H4 (cell line): ENCODE measurements at regions not wholly inside any gene's neighbourhood (a gene's known extent, or its start where the extent isn't known, plus 50 kb on each side); places are given as distances from the start of the nearest gene placed in this dataset.

Experiments
- DNase-seq: peaks from one replicate; pipeline ENCODE4 v3.0.0-alpha.2; 2015; ENCODE audit warnings: low spot score

GRCh38 chr11:80855426-80855825, 1414.6 kb upstream of the TENM4 start:
- no peak for DNase-seq

DNA sequence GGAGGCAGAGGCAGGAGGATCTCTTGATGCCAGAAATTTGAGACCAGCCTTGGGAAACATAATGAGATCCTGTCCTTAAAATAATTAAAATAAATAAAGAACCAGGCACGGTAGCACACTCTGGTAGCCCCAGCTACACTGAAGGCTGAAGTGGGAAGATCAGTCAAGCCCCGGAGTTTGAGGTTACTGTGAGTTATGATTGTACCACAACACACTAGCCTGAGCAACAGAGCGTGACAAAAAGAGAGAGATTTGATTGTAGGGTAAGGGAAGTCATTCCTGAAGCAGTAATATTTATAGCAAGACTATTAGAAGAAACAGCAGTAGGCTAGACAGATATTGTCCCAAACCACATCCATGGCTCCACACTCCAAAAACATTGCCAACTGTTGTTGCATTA, 1408.4 kb upstream of the TENM4 start:
- DNase-seq: peak; percentile 4

- DNase-seq: no peak
Measured at GRCh38 chr11:80846979-80847378, 1406.1 kb upstream of the TENM4 start.

DNA sequence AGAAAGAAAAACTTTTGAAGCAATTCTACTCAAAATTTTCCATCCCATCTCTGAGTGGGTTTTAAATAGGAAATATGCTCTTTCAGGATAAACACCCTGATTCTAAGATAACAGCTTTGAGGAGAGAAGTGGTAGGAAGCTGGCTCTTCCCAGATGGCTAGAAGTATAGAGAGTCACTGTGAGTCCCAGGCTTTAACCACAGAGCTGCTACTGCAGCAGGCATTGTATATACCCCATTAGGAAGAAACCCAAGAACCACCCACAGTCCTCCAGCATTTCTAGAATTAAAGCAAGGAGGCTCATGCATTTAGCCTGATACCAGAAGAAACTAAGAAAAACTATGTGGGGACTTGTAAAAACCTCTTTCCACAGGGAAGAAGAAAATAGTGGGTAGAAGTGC, 1405.6 kb upstream of the TENM4 start:
- DNase-seq: peak; percentile 10

GRCh38 chr11:80844110-80844819, 1403.4 kb upstream of the TENM4 start:
- DNase-seq: no peak

DNA sequence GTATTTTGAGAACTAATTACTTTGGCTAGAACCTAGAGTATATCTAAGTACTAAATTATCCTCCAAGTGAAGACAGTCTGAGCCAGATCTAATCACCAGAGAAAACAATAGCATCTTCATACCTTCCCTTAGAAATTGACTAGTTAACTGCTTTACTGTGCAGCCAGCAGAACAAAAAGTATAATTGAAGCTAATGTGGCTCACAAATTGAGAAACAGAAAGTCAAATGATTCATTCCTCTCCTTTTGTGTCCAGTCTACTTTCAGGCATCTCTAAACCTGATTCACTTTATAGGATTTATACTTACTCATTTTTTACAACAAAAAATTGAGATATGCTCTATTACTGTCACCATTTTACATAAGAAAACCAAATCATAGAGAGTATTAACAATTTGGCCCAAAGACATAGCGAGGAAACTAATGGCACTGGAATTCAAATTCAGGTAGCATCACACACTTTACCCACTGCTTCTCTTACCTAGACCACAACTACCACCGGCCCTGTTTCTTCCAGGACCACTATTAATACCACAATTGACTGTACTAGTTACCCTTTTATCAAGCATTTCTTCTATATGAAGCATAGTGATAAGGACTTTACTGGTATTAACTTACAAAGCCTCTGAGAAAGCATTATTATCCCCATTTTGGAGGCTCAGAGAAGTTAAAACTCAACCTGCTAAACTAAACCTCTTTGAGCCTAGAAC, 1402.6 kb upstream of the TENM4 start:
- no peak for DNase-seq

DNA sequence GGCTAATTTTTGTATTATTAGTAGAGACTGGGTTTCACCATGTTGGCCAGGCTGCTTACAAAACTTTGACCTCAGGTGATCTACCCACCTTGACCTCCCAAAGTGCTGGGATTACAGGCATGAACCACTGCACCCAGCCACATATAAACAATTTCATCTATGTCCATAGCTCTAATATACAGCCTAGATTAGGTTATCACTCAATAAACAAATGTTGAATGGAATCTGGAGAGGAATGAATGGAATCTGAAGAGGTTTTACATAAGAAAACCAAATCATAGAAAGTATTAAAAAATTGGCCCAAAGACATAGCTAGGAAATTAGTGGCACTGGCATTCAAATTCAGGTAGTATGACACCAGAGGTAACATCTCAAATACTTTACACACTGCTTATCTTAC, 1401.4 kb upstream of the TENM4 start:
- no peak for DNase-seq

DNA sequence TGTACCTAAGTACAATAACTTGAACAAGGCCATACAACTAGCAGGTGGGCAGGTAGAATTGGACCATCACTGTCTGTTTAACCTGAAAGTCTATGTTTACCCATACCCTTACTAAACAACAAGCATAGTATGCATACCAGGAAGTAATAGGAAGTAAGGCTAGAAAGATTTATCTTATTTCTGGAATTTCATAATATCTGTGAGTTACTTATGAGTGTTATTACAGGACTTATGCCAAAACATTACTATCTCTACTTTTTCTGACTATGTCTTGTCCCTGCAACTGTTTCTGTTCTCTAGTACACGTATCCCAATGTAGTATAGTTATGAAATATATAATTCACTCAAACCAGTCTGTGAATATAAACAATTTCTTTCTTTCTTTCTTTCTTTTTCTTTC, 1400.8 kb upstream of the TENM4 start:
- no peak for DNase-seq

- DNase-seq: no peak
Measured at GRCh38 chr11:80838153-80838552, 1397.3 kb upstream of the TENM4 start.

DNA sequence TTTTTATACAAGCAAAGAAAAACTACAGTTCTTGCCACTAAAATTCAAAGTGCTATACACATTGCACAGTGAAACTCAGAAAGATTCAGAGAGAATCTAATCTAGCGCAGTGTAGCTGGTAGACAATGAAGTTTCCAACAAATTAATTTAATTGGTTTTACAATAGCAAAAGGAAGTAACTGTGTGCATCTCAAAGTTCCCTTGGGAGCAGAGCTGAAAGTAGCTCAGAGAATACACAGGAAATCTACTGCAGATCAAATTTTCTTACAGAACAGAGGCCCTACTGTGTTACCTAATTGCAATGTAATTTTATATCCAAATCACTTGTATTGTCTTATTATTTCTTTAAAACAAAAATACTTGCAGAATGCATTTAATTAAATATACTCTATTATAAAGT, 1396.2 kb upstream of the TENM4 start:
- no peak for DNase-seq

DNA sequence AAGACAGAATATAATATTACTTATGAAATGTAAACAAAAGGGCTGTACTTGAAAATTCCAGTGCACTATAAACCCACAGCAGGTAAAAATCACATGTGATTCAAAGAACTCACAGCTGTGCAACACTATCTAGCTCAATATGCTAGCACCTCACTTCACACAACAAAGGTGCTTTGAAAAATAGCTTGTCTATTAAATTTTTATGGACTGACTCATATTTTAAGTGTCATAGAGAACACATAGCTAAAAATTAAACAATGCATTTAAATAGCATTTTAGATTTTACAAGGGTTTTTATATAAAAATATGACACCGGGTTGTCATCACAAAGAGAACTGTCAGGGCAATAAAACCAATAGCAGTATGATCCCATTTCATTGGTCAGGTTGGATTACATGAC, 1390.5 kb upstream of the TENM4 start:
- no peak for DNase-seq

GRCh38 chr11:80827781-80828180, 1387.0 kb upstream of the TENM4 start:
- no peak for DNase-seq

- DNase-seq: no peak
Measured at GRCh38 chr11:80826808-80827207, 1386.0 kb upstream of the TENM4 start.

GRCh38 chr11:80822308-80822707, 1381.5 kb upstream of the TENM4 start:
- no peak for DNase-seq

GRCh38 chr11:80819271-80819670, 1378.4 kb upstream of the TENM4 start:
- DNase-seq: no peak

- DNase-seq: no peak
Measured at GRCh38 chr11:80816966-80817365, 1376.1 kb upstream of the TENM4 start.

- DNase-seq: no peak
Measured at GRCh38 chr11:80816454-80816847, 1375.6 kb upstream of the TENM4 start.

- no peak for DNase-seq
Measured at GRCh38 chr11:80815752-80816453, 1375.1 kb upstream of the TENM4 start.

DNA sequence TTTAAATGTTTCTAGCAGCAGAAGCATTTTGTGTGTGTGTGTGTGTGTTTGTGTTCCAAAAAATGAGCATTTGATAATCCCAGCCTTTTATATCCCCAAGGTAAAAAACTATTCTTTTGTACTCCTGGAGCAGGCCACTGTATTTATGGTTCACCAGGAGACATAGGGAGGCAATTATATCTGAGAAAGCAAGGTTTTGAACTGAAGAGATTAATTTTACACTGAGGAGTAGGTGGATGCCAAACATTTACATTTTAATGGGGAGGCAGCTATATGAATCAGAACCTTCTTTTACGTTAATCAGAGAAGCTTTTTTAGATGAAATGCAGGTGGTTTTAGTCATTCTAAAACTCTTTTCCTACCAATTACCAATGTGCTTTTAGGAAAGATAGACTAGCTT, 1374.0 kb upstream of the TENM4 start:
- no peak for DNase-seq

GRCh38 chr11:80810695-80811094, 1369.9 kb upstream of the TENM4 start:
- DNase-seq: no peak

DNA sequence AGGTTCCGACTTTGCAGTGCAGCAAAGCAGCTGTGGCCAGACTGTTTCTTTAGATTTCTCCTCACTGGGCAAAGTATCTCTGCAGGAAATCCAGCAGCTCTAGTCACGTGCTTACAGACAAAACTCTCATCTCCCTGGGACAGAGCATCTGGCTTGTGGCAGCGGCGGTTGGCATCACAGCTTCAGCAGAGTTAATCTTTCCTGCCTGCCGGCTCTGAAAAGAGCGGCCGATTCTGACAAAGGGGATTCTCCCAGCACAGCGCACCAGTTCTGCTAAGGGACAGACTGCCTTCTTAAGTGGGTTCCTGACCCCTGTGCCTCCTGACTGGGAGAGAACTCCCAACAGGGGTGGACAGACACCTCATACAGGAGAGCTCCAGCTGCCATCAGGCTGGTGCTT, 1357.3 kb upstream of the TENM4 start:
- no peak for DNase-seq

GRCh38 chr11:80783561-80783960, 1342.7 kb upstream of the TENM4 start:
- no peak for DNase-seq
